ENCODE measurements at regions not wholly inside any gene's neighbourhood (a gene's known extent, or its start where the extent isn't known, plus 50 kb on each side); places are given as distances from the start of the nearest gene placed in this dataset.

DNA sequence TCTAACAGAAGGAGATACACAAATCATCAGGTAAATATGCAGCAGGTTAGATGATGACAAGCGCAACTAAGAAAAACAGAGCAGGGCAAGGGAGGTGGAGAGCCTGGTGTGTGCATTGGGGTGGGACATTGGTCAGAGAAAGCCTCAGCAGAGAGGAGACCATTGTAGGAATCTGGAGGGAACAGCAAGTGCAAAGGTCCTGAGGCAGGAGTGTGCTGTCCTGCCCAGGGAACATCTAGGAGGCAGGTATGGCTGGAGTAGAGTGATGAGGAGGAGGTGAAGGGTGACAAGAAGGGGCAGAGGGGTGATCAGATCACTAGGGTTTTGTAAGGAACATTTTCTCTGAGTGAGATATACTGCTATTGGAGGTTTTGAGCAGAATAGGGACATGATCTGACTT is 90.1 kb downstream of the NCR2 start:
- H3K27me3 ChIP-seq (ENCODE audit: control insufficient read depth, insufficient read depth, low read length, poor library complexity, severe bottlenecking), result peaks cover 77% of the 10 kb centered on the region
- peaks cover 57% of the 10 kb centered on the region for H3K27me3 Mint-ChIP-seq (ENCODE audit: insufficient read depth)
- no peak overlapping the region for H3K4me3 ChIP-seq (ENCODE audit: low read length)
- no peak overlapping the region for H3K27ac Mint-ChIP-seq
- H3K36me3 Mint-ChIP-seq (ENCODE audit: low read depth), result no peaks in the 10 kb centered on the region
- no peaks in the 10 kb centered on the region for H3K36me3 ChIP-seq (ENCODE audit: control insufficient read depth, insufficient read depth, low read length)
- no peak overlapping the region for H3K27ac ChIP-seq (ENCODE audit: low read depth, low read length)
- no peaks in the 10 kb centered on the region for H3K4me1 ChIP-seq (ENCODE audit: control insufficient read depth, insufficient read depth, low read length)
- H3K4me3 Mint-ChIP-seq, result no peak overlapping the region
- no peak for DNase-seq
- no peak overlapping the region for H3K9ac ChIP-seq (ENCODE audit: extremely low read depth, low read length, poor library complexity, severe bottlenecking)
- TF ChIP-seq, protein P1, sequence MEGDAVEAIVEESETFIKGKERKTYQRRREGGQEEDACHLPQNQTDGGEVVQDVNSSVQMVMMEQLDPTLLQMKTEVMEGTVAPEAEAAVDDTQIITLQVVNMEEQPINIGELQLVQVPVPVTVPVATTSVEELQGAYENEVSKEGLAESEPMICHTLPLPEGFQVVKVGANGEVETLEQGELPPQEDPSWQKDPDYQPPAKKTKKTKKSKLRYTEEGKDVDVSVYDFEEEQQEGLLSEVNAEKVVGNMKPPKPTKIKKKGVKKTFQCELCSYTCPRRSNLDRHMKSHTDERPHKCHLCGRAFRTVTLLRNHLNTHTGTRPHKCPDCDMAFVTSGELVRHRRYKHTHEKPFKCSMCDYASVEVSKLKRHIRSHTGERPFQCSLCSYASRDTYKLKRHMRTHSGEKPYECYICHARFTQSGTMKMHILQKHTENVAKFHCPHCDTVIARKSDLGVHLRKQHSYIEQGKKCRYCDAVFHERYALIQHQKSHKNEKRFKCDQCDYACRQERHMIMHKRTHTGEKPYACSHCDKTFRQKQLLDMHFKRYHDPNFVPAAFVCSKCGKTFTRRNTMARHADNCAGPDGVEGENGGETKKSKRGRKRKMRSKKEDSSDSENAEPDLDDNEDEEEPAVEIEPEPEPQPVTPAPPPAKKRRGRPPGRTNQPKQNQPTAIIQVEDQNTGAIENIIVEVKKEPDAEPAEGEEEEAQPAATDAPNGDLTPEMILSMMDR (conservative IDR thresholded peaks at IDR 0.05), result no peak
- no peaks in the 10 kb centered on the region for H3K9me3 ChIP-seq (ENCODE audit: control insufficient read depth, low read length)
- WGBS, 2 experiments (ENCODE audit: insufficient coverage in 1 of 2, insufficient read length in 1 of 2), result 95 to 100% methylated on average over 1 of the region's 1 CpG
- H3K9me3 Mint-ChIP-seq, result no peaks in the 10 kb centered on the region
- peaks cover 15% of the 10 kb centered on the region for H3K4me1 Mint-ChIP-seq

DNA sequence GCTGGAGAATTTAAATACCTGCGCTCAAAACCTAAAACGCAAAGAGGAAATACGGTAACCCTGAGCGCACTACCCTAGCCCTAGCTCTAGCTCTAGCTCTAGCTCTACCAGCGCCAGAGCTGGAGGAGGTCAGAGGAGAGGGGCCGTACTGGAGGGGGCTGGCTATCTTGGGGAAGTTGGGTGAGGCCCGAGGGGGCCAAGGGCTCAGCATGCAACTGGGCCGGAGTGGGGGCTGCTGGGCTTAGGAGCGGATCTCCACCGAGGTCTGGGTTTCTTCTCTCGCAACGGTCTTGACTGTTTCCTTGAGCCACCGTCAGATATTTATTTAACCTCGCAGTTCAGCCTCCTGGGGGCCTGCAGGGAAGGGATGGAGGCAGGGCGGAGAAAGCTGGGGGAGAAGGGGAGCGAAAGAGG is 91.0 kb downstream of the NCR2 start:
- H3K27me3 ChIP-seq (ENCODE audit: control insufficient read depth, insufficient read depth, low read length, poor library complexity, severe bottlenecking), result peaks cover 72% of the 10 kb centered on the region
- H3K4me3 ChIP-seq (ENCODE audit: low read length), result peak overlapping the region; percentile 69

DNA sequence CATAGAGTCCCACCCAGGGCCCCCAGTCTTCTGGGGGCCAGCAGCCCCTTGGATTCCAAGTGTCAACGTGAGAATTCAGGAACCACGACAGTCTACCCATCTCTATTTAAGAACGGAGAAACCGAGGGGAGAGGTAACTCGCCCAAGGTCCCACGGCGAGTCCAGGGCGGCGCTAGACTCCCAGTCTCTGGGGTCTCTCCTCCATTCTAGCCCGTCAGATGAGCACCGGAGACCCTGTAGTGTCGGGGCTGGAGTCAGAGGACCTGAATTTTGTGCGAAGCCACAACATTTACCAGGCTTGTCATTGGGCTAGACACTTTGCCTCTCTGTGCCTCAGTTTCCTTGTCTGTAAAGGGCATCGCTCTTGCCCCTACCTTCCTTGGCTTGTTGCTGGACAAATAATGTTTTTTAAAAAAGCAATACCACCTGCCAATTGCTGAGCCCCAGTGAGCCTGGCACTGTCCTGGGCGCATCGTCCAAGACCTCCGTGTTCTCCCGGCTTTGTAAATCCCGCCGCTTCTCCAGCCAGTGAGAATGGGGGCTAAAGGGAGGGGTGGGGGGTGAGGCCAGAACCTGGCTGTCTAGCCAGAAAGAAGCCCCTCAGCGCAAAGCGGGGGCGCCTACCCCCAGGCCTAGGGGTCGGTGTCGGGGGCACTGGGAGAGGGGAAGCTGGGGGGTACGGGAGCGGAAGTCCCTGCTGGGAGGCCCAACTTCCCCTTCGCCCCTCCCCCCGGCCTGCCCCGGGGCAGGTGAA is 91.7 kb downstream of the NCR2 start:
- Mint-ChIP-seq H3K27me3 (ENCODE audit: insufficient read depth) (peaks cover 55% of the 10 kb centered on the region), H3K4me1 (peaks cover 16% of the 10 kb centered on the region), H3K4me3 (no peak overlapping the region), H3K36me3 (ENCODE audit: low read depth) (no peaks in the 10 kb centered on the region), H3K27ac (no peak overlapping the region), H3K9me3 (no peaks in the 10 kb centered on the region)
- Histone ChIP-seq H3K36me3 (ENCODE audit: control insufficient read depth, insufficient read depth, low read length) (no peaks in the 10 kb centered on the region), H3K9me3 (ENCODE audit: control insufficient read depth, low read length) (no peaks in the 10 kb centered on the region), H3K4me3 (ENCODE audit: low read length) (peak overlapping the region; percentile 69), H3K9ac (ENCODE audit: extremely low read depth, low read length, poor library complexity, severe bottlenecking) (no peak overlapping the region), H3K27ac (ENCODE audit: low read depth, low read length) (no peak overlapping the region), H3K4me1 (ENCODE audit: control insufficient read depth, insufficient read depth, low read length) (no peaks in the 10 kb centered on the region), H3K27me3 (ENCODE audit: control insufficient read depth, insufficient read depth, low read length, poor library complexity, severe bottlenecking) (peaks cover 66% of the 10 kb centered on the region)
- 0 to 4% methylated on average over 15 to 30 of the region's 30 CpGs for WGBS, 2 experiments (ENCODE audit: insufficient coverage in 1 of 2, insufficient read length in 1 of 2)
- peak; percentile 66 for DNase-seq
- TF ChIP-seq, protein P1 (conservative IDR thresholded peaks at IDR 0.05), result no peak

More for the DNA sequence above, 91.0 kb downstream of the NCR2 start:
- 5 to 6% methylated on average over 9 to 16 of the region's 16 CpGs for WGBS, 2 experiments (ENCODE audit: insufficient coverage in 1 of 2, insufficient read length in 1 of 2)
- Histone ChIP-seq H3K27ac (ENCODE audit: low read depth, low read length) (no peak overlapping the region), H3K9me3 (ENCODE audit: control insufficient read depth, low read length) (no peaks in the 10 kb centered on the region), H3K9ac (ENCODE audit: extremely low read depth, low read length, poor library complexity, severe bottlenecking) (no peak overlapping the region), H3K4me1 (ENCODE audit: control insufficient read depth, insufficient read depth, low read length) (no peaks in the 10 kb centered on the region), H3K36me3 (ENCODE audit: control insufficient read depth, insufficient read depth, low read length) (no peaks in the 10 kb centered on the region)
- Mint-ChIP-seq H3K36me3 (ENCODE audit: low read depth) (no peaks in the 10 kb centered on the region), H3K27me3 (ENCODE audit: insufficient read depth) (peaks cover 55% of the 10 kb centered on the region), H3K4me3 (no peak overlapping the region), H3K4me1 (peaks cover 15% of the 10 kb centered on the region), H3K27ac (no peak overlapping the region), H3K9me3 (no peaks in the 10 kb centered on the region)
- TF ChIP-seq, protein P1 (conservative IDR thresholded peaks at IDR 0.05), result peak; percentile 5
- peak; percentile 80 for DNase-seq

Measured in endodermal cell (in vitro differentiated cells).